ENCODE measurements at regions not wholly inside any gene's neighbourhood (a gene's known extent, or its start where the extent isn't known, plus 50 kb on each side); places are given as distances from the start of the nearest gene placed in this dataset.

DNA sequence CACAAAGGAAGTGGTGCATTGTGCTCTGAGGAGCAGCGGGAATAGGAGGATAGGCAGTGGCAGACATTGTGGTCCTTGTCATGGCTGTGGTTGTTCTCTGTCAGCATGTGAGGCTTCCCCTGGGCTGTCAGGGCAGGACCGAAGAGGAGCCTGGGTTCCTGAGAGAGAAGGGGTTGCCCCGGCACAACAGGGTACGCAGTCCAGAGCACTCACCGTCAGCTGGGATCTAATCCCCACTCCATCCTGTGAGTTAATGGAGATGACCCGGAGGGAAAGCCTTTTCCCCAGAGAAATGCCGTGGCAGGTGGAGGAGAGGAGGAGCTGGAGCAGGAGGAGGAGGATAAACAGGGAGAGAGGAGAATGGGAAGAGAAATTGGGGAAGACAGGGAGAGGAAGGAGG, 396.7 kb upstream of the HS6ST1 start:
- DNase-seq, result no peak

DNA sequence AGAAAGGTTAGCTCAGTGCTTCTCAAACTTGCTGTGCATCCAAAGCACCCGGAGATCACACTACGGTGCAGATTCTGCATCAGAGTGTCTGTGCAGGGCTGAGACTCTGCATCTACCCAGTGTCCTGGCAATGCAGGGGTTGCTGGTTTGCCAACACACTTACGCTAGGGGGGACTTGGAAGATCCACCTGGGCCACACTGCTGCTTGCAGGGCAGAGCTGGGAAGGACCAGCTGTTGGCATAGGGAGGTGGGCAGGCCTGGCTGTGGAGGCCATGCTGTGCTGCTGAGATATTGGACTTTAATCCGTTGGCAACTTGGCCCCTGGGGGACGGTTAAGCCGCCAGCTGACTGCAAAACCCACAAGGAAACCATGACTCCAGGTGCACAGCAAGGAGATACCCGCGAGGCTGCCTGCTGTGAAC, 397.6 kb upstream of the HS6ST1 start:
- no peak for DNase-seq

DNA sequence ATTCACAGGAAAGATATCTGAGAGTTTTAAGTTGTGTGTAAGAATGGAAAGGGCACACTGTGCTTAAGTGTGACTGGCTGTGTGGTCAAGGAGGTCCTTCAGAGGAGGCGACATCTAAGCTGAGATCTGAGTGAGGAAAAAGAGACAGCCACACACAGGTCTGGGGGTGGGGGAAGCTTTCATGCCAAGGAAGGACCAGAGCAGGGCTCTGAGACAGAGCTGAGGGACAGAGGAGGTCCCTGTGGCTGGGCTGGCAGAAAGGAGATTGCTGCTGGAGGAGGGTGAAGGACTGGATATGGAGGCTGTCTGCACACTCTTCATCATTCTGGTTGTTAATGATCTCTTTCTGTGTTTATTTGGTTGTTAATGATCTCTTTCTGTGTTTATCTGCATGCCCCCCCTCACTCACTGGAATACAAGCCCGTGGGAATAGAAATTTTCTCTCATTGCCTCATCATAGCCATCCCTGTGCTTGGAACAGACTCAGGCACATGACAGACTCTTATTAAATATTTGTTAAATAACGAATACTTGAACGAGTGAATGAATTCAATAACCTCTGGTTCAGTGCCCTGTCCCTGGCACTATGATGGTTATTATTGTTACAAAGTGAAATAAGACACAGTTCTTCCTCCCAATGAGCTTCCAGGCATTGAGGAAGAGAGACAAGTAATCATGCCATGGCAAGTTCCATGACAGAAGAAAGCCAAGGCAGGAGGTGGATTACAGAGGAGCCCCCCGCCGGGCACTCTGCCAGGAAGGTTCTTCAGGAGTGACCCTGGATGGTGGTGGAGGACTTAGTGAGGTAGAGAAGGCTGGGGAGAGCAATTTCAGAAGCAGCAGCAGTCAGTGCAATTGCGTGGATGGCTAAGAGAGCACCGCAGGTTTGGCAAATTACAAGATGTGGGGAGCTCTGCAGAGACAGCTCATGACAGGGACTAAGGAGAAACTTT, 399.4 kb upstream of the HS6ST1 start:
- DNase-seq, result no peak

DNA sequence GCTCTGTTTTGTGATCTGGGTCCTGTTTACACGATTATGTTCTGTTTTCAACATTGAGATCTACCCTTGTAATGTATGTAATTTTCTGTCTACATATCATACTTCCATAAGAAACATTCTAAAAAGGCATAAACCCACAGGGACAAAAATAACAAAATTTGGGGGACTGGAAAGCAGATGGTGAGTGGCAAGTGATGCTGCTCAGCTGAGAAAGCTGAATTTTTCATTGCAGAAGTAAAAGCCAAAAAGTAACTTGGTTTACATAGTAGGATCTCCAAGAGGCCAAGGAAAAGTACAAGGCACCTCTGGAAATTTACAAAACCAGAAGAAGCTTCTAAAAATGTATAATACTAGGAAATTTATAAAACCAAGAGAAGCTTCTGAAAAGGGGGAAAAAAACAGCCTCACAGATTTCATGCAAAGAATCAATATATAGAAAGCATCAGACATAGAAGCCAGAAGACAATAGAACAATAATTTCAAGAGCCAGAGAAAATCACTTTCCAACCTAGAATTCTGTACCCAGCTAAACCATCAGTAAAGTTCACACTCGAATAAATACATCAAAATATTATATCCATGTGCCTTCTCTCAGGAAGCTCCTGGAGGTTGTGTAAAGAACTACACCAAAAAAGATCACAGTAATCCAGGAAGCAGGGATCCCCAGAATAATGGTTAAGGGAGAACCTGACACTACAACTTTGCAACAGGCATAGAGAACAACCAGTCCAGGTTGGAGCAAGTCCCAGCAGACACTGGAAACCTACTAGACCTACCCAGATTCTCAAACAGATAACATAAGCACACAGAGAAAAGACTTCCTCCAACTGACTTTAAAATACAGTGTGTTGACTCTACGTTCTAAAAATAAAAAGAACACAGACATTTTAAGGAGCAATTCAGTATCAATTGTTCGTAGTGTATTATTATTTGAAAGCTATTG, 401.7 kb upstream of the HS6ST1 start:
- no peak for DNase-seq

DNA sequence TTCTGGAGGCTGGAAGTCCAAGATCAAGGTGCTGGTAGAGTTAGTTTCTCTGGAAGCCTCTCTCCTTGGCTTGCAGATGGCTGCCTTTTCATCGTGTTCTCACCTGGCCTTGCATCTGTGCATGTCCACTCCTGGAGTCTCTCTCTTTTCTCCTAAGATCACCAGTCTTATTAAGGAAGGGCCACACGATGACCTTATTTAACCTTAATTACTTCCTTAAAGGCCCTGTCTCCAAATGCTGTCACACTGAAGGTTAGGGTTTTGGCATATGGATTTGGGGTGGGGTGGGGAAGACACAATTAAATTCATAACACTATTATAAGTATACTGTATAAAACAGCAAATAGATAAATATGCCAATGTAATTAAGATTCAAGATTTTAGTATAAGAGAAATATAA, 402.4 kb upstream of the HS6ST1 start:
- DNase-seq, result no peak

DNA sequence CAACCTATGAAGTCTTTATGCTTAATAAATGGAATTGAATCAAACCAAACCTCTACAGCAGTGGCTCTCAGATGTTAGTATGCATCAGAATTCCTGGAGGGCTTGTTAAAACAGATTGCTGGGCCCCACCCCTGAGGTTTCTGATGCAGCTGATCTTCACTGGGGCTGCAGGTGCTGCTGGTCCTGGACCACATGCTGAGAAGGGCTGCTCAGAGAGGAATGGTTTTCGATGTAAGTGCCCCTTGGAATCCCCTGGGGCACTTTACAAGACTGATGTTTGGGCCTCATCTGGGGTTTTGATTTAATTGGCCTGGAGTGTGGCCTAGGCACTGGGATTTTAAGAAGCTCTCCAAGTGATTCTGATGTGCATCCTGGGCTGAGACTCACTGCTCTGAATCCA, 403.8 kb upstream of the HS6ST1 start:
- no peak for DNase-seq

DNA sequence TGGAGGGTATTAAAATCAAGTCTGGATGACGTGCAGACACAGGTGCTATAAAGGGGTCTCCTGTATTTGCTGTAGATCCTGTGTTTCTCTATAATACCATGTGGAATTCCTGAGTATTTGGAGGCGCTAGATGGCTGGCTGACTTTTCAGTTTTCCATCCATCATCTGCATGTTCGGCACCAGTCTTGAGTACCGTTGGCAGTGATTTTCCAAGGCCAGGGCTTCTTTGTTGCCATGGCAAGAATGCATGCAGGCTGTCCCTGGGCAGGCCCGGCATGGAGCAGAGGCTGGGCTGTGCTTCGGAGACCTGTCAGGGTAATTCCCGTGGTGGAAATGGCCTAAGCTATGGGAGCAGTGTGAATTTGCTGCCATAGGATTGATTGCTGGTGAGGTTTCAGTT, 405.9 kb upstream of the HS6ST1 start:
- DNase-seq, result no peak

DNA sequence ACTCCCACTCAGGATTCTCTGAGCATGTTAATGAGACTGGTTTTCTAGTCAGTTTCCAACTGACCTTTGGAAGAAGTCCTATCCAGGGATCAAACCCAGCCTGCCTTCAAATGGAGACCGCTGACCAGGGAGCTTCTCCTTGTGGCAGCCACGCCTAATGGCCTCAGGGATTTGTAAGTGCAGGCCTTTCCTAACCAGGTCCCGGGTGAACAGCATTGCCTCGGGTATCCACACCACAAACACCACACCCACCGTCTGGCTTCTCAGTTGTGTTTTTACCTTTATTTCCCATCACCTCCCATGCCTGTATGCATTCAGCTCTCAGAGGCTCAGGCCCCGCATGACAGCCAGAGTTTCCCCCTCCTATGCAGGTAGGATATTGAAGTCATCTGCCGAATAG, 406.3 kb upstream of the HS6ST1 start:
- no peak for DNase-seq

DNA sequence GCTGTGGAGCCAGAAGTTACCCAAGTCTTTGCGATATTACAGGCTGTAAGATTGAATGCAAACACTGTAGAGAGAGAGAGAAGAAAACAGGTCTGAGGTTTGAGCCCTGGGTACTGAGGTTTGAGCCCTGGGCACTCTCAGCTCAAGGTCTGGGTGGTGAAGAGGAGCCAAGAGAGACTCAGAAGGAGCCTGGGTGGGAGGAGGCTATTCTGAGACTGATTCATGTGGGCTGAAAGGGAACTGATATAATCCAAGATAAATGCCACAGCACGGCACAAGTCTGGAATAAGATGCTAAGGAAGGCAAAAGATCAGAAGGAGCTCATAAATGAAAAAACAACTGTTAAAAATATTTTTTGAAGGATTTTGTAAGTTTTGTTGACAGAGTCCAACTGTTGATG, 407.6 kb upstream of the HS6ST1 start:
- DNase-seq, result no peak

DNA sequence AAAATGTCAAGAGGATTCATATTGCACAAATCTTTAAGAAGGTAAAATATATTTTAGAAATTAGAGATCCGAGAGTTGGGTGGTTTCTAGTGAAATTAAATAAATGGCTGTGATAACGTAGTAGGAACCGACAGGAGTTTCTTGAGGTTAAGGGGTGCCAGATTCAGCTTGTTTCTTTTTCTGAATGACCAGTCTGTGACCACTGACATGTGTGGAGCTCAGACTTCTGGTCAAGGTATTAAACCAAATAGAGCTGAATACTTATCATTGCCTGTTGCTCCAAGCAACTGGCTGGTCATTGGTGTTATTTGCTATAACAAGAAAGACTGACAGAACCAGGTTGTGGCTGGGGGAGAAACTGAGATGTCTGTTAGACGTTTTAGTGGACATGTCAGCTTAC, 408.2 kb upstream of the HS6ST1 start:
- DNase-seq, result no peak

DNA sequence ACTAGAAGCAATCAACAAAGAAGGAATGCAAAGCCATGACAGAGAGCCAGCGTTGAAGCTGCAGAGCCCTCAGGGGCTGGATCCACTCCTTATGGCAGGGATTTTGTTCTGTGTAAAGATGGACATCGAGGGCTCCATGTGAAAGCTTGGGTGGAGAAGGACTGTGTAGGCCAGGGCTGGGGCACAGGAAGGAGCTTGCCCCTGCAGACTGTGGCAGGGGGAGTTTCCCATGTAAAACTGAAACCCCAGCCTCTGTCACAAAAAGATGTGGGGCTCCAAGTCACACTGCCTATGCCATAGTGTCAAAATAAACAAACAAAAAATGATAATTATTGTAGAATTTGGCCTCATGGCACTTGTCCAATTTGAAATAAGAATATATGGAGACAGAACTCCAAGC, 408.7 kb upstream of the HS6ST1 start:
- no peak for DNase-seq

DNA sequence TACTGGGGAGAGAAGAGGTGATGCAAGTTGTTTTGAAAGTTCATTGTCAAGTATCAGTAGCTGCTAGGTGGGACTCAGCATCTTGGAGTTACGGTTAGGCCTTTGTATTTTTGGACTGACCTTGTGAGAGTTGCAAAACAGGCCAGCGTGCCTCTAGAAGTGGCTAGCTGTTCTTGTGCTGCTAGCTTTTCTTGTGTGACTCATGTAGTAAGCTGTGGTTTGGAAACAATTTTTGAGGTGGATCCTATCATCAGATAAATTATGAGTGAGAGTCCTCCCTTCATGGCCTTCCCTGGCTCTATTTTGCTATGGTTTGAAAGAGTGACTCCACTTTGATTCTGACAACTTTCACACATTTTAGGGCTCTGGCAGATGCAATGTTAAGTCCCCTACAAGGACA, 409.2 kb upstream of the HS6ST1 start:
- DNase-seq, result no peak

DNA sequence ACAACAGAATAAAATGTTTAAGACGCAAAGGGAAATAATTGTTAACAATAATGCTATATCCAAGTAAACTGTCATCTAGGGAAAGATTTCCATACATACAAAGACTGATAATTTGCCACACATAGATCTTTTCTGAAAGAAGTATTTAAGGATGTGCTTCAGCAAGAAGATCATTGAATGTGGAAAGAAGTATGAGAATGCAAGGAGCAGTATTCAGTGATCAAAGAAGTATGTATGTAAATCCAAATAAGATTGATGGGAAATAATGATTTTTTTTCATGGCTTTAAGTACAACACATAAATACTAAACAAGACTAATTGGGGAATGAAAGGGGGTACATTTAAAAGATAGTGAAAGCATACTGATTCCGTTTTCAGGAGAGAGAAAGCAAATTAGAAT, 410.4 kb upstream of the HS6ST1 start:
- no peak for DNase-seq

DNA sequence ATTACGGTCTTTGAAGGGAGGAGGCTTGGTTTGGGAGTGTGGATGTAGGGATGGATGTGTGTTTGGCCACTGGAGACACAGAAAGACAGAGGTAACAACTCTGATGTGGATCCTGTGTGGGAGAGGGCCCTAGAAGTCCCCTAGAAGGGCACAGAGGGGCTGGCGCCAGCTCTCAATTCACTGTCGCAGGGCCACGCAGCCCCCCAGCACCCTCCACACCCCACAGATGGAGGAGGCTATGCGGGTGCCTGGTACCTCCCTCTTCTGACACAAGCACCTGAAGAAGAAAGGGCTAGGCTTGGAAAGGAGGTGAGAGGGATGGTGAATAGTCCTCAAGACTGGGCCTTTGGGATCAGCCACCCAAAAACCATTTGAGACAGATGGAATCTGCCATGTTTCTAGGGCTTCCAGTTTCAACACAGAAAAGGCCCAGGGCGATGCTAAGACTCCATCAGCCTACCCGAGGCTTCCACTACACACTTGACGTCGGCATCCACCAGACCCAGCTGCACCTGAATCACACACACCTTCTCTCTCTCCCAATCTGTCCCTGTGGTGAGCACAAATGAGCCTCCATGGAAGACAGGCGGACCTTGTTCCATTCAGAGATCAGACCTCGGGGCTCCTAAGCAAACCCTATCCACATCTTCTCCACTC, 413.5 kb upstream of the HS6ST1 start:
- DNase-seq, result no peak

DNA sequence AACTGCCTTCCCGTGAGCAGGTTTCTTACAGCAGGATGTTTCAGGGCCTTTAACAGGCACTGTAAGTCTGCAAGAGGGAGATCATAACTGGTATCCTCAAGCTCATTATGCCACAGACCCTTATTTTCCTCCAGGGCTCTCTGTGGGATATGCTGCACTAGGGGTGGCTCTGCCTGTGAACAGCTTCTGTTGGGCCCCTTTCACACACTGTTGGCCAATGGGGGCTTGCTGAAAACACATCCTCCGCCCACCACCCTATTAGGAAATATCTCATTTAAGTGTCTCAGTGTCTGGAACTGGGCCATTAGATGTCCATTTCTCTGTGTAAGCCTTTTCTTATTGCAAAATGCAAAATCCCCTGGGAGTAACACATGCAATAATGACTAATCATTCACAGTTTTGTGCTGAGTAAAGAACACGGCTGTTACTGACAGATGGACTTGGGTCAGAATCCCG, 414.3 kb upstream of the HS6ST1 start:
- no peak for DNase-seq

DNA sequence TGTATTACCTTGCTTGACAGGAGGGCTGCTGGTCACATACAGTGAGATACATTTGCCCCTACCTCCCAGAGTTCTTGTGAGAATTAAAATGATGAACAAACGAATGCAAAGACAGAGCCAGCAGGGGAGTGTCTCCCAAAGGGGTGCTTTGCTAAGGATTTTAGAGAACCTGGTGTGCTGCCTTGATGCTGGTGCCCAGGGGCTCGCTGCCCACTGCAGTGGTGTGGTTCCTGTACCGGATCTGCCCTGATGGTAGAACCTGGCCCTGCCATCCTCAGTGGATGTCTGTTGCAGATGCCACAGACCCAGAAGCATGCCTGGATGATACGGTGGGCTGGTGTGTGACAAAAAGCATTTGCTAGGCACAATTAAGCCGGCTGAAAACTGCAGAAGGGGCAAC, 414.8 kb upstream of the HS6ST1 start:
- no peak for DNase-seq

DNA sequence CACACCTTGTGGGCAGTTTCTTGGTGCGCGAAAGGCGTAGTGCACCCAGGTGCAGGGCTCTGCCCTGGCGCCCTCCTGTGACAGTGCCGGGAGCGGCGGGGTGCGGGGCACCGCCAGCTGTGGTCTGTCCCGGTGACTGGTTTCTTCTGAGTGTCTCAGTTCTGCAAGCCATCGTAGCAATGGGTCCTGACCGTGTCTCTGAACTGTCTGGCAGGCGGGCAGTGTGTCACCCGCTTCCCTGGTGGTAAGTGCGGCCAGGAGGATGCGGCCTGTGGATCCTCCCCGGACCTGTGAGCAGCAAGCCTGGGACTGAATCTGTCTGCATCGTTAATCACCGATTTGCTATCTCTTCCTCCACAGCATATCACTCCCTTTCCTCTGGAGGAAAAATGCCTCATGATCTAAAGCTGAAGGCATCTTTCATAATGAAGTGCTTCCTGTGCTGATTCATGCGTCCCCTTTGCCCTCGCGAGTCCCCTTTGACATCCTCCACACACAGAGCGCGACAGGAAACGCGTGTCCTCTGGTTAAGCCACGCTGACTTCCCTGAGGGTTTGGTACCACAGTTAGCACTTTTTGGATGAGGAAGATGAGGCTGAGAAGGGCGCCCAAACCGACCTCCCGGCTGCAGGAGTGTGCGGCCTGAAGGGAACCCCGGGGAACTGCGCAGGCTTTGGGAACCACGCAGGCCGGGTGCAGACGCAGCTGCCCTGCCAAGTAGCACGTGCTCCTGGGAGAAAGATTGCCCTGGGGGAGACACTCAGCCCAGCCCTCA, 416.0 kb upstream of the HS6ST1 start:
- DNase-seq, result no peak

DNA sequence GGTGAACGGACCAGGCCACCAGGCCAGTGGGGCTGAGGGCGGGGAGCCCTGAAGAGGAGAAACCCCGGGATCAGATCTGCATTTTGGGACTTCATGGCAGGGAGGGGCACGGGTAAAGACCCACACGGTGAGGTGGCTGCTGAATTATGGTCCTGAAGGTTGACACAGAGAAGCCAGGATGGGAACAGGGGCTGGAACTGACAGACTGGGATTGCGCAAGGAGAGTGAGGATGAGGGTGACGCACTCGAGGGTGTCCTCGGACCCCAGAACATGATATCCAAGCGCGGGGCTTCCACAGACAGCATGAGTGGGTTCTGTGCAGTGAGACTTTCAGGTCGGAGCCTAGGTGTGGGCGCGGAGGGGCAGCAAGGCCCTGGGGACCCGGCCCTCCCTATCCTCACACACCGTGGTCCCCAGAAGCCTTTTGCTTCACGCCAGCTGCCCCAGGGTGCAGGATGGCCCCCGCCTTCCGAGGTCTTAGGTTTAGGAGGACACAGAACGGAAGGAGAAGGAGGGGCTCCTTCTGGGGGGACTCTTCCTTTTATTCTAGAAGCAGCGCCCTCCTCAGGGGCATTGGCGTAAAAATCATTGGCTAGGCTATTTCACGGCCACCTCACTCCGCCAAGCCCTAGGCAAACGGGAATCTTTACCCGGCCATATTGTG, 416.8 kb upstream of the HS6ST1 start:
- no peak for DNase-seq

DNA sequence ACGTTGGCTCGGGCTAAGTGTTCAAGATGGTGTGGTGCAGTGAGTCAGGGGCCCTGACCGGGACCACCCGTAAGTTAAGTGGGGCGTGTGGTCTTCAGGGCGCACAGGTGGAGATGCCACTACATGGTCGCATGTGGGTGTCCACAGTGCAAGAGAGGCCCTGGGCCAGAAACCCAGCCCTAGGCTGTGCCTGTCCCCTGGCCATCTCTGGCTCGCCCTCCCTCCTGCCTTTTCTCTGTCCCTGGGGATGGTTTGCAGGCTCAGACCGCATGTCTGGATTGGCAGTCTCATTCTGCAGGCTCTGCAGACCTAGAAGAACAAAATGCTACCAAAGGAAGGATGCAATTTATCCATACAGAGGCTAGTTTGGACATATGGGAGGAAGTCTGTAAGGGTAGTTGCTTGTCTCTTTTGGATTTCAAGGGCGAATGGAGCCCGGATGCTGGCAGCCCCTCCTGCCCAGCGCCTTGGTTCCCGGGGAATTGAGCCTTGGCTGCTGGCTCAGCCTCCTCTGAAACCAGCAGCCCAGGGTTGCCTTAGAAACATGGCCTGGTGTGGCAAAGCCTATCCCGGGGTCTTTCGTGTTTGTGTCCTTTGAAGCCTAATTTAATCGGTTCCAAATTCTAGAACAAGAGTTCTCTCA, 417.5 kb upstream of the HS6ST1 start:
- no peak for DNase-seq

DNA sequence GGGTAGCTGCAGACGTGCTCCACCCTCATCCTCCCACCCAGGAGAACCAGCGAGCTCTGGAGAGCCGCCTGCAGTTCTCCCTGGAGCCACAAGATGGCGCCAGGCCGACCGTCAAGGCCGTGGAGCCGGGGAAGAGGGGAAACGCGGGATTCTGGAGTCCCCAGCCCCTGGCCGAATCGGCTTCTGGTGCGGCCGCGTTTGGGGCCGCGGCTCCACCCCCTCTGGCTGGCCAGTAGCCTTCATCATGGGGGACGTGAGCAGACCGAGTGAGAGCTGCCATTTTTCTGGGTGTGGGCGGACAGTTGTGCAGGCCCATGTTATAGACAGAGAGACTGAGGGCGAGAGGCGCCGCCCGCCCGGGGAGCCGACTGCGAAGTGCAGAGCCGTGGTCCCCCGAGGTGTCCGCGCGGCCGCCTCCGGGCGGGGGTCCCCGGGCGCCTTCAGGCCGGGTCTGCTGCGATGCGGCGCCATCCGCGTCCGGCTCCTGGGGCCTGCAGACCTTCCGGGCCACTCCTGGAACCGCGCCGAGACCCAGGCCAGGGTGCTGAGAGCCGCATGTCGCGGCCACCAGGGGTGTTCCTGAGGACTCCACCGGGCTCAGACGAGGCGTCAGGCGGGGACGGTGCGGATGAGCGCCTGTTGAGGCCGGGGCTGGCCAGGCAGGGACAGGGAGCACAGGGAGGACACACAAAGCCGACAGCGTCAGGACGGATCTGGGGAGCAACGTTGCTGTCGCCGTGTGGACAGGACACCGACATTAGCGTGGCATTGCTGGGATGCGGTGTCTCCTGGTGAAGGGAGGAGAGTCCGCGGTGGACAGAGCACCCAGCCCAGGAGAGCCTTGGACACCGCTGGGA, 418.2 kb upstream of the HS6ST1 start:
- no peak for DNase-seq

DNA sequence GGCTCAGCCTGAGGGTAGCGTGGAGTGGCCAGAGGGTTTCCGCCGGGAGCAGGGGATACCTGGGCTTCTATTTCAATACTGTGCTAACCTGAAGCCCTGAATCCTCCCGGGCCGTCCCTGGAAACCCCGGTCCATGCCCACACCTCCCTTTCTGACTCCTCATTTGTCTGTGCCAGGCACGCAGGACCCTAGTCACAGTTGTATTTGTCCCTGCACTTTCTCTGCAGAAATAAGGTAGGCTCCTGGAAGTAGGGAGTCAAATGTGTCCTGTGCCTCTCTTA, 418.8 kb upstream of the HS6ST1 start:
- DNase-seq, result no peak

All from NCI-H526 treated with DMSO at 0.1 percent for 48 hours (cell line).